HL-60 (cell line): ENCODE measurements at regions not wholly inside any gene's neighbourhood (a gene's known extent, or its start where the extent isn't known, plus 50 kb on each side); places are given as distances from the start of the nearest gene placed in this dataset.

ENCODE experiments used
- DNase-seq, 2 experiments: peaks; one replicate each; pipeline ENCODE4 v3.0.0-alpha.2; 2010 to 2020; ENCODE audit warnings: low read depth in 1 of 2, low spot score in 1 of 2
- H3K27ac ChIP-seq: fragments of 250-450 bp; sonication (Bioruptor Pico); replicated peaks from 2 replicates; pipeline ENCODE4 v1.5.1; 2020; ENCODE audit warnings: mild to moderate bottlenecking, moderate library complexity
- H3K27me3 ChIP-seq: fragments of 250-450 bp; sonication (Bioruptor Pico); 2 replicates; pipeline ENCODE4 v1.5.1; 2021; ENCODE audit warnings: mild to moderate bottlenecking, moderate library complexity; ENCODE audit not compliant: insufficient read depth, poor library complexity, severe bottlenecking
- H3K4me3 ChIP-seq: replicated peaks from 2 replicates; pipeline ENCODE4 v1.5.1; 2011; ENCODE audit warnings: mild to moderate bottlenecking, control low read depth, low read length; ENCODE audit not compliant: insufficient read depth
- GABPA ChIP-seq: IDR thresholded peaks from 2 replicates; pipeline ENCODE4 v1.6.1; 2012; ENCODE audit warnings: low read depth
- POLR2AphosphoS5 ChIP-seq: IDR thresholded peaks from 2 replicates; pipeline ENCODE4 v1.6.1; 2012; ENCODE audit warnings: low read depth
- SPI1 ChIP-seq: IDR thresholded peaks from 2 replicates; pipeline ENCODE4 v1.6.1; 2012; ENCODE audit warnings: low read depth, mild to moderate bottlenecking, borderline replicate concordance
- TF ChIP-seq, protein P1 (sequence below): IDR thresholded peaks from 2 replicates; pipeline ENCODE4 v1.6.1; 2012; ENCODE audit warnings: low read depth; ENCODE audit not compliant: insufficient replicate concordance
- TF ChIP-seq, protein P2 (sequence below): IDR thresholded peaks from one replicate; pipeline ENCODE4 v1.5.1; 2011; ENCODE audit warnings: low read length, control low read depth, inconsistent platforms; ENCODE audit not compliant: insufficient read depth

DNA sequence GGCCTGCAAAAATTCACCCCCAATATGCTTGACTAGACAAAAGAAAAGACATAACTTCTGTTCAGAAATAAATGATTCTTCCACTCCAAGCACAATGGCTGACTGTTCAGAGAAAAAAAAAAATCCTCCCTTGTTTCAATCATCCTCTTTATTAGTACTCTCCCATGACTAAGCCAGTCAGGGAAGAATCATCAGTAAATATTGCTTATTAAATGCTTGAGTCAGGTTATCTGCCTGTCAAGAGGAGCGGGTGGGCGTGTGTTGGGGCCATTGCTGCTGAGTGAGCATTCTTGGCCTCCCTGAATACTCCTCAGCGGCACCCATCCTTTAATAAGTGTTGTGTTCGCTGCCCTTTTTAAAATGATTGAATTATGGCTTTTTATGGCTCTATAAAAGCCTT, 1334.8 kb upstream of the CELF4 start:
- Histone ChIP-seq H3K27me3 (no peaks in the 10 kb centered on the region), H3K27ac (no peak overlapping the region), H3K4me3 (no peak overlapping the region)
- TF ChIP-seq GABPA: no peak
- no peak for TF ChIP-seq SPI1
- no peak for DNase-seq

DNA sequence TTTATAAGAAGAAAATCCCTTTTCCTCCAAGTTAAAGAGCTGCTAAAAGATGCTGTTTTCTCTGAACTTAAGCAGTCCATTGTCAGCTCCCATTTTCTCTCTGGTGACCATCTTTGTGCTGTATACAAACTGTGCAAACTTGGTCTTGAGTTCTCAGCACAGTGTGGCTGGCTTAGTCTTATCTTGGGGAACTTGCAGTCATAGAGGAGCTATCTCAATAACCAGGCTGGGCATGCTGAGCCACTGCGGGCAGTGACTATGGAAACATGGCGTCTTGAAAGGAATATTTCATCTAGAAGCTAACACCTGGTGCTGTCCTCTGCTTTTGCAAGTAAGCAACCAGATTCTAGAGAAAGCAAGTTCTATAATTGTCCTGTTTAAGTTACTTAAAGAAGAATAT, 1334.4 kb upstream of the CELF4 start:
- DNase-seq: no peak
- Histone ChIP-seq H3K27me3 (no peaks in the 10 kb centered on the region), H3K27ac (no peak overlapping the region), H3K4me3 (no peak overlapping the region)
- TF ChIP-seq, protein P1, sequence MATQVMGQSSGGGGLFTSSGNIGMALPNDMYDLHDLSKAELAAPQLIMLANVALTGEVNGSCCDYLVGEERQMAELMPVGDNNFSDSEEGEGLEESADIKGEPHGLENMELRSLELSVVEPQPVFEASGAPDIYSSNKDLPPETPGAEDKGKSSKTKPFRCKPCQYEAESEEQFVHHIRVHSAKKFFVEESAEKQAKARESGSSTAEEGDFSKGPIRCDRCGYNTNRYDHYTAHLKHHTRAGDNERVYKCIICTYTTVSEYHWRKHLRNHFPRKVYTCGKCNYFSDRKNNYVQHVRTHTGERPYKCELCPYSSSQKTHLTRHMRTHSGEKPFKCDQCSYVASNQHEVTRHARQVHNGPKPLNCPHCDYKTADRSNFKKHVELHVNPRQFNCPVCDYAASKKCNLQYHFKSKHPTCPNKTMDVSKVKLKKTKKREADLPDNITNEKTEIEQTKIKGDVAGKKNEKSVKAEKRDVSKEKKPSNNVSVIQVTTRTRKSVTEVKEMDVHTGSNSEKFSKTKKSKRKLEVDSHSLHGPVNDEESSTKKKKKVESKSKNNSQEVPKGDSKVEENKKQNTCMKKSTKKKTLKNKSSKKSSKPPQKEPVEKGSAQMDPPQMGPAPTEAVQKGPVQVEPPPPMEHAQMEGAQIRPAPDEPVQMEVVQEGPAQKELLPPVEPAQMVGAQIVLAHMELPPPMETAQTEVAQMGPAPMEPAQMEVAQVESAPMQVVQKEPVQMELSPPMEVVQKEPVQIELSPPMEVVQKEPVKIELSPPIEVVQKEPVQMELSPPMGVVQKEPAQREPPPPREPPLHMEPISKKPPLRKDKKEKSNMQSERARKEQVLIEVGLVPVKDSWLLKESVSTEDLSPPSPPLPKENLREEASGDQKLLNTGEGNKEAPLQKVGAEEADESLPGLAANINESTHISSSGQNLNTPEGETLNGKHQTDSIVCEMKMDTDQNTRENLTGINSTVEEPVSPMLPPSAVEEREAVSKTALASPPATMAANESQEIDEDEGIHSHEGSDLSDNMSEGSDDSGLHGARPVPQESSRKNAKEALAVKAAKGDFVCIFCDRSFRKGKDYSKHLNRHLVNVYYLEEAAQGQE: no peak
- TF ChIP-seq POLR2AphosphoS5: no peak
- no peak for TF ChIP-seq GABPA
- TF ChIP-seq, protein P2, sequence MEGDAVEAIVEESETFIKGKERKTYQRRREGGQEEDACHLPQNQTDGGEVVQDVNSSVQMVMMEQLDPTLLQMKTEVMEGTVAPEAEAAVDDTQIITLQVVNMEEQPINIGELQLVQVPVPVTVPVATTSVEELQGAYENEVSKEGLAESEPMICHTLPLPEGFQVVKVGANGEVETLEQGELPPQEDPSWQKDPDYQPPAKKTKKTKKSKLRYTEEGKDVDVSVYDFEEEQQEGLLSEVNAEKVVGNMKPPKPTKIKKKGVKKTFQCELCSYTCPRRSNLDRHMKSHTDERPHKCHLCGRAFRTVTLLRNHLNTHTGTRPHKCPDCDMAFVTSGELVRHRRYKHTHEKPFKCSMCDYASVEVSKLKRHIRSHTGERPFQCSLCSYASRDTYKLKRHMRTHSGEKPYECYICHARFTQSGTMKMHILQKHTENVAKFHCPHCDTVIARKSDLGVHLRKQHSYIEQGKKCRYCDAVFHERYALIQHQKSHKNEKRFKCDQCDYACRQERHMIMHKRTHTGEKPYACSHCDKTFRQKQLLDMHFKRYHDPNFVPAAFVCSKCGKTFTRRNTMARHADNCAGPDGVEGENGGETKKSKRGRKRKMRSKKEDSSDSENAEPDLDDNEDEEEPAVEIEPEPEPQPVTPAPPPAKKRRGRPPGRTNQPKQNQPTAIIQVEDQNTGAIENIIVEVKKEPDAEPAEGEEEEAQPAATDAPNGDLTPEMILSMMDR: no peak
- TF ChIP-seq SPI1: no peak

DNA sequence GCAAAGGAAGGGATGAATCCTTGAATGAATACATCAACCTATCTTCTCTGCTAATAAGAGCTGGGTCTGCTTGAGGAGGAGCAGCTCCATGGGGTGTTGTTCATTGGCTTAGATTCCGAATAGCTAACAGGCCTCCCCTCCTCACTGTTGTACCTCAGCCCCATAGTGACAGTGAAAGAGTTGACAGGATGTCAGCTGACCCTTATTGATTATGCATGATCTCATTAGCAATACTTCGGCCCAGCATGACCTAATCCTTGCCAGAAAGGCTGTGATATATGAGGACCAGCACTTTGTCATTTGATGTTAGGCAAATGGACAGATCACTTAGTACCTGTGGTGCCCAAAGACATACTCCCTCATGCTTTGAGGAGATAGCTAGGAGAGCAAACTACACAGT, 1333.7 kb upstream of the CELF4 start:
- Histone ChIP-seq H3K4me3 (no peak overlapping the region), H3K27ac (no peak overlapping the region), H3K27me3 (no peaks in the 10 kb centered on the region)
- TF ChIP-seq, protein P1: no peak
- TF ChIP-seq, protein P2: no peak
- TF ChIP-seq POLR2AphosphoS5: no peak
- TF ChIP-seq GABPA: no peak
- no peak for TF ChIP-seq SPI1
- no peak for DNase-seq

DNA sequence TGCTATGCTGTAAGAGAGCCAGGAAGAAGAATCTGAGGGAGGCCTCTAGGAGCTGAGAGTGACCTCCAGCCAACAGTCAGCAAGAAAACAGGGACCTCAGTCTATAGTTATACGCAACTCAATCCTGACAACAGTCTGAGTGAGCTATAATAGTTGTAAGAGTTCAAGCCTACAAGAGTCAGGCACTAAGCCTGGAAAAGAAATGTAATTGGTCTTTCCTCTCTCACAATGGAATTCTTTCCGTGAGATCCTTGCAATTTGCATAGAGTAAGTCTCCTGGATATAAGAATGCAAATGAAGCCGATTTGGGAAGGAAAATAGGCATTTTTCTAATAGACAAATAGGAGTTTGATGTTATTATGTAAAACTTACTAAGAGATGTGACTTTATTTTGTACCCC, 1332.6 kb upstream of the CELF4 start:
- DNase-seq: no peak
- TF ChIP-seq, protein P1: no peak
- no peak for TF ChIP-seq GABPA
- TF ChIP-seq, protein P2: no peak
- TF ChIP-seq POLR2AphosphoS5: no peak
- TF ChIP-seq SPI1: no peak
- H3K27me3 ChIP-seq: no peaks in the 10 kb centered on the region
- no peak overlapping the region for H3K4me3 ChIP-seq
- H3K27ac ChIP-seq: no peak overlapping the region
